HG03354 (cell line): ENCODE measurements at regions not wholly inside any gene's neighbourhood (a gene's known extent, or its start where the extent isn't known, plus 50 kb on each side); places are given as distances from the start of the nearest gene placed in this dataset.

Experiments
- ATAC-seq: cut with Tn5 transposase; IDR thresholded peaks from one replicate; pipeline ENCODE4 v1.9.1; 2021; ENCODE audit warnings: mild to moderate bottlenecking; ENCODE audit not compliant: unreplicated experiment, poor library complexity, severe bottlenecking

- no peak for ATAC-seq
Measured at GRCh38 chr1:5342830-5343229, 649.4 kb downstream of the NPHP4 start.

DNA sequence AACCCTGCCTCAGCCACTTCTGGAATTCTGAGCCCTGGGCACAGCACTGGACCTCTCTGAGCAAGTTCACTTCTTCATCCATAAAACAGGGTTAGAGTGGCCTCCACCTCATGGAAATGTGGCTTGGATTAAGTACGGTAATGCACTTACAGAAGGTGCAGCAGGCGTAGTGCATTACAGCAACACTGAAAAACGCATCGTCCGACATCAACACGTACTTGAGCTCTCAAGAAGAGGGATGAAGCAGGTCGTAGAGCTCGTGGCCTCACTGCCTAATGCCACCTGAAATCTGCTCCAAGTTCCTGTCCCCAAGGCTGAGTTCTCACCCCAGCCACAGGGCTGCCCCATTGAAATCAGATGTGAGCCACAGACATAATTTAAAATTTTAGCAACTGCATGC lies 650.1 kb downstream of the NPHP4 start:
- ATAC-seq, result no peak

GRCh38 chr1:5341471-5341870 lies 650.8 kb downstream of the NPHP4 start:
- no peak for ATAC-seq

DNA sequence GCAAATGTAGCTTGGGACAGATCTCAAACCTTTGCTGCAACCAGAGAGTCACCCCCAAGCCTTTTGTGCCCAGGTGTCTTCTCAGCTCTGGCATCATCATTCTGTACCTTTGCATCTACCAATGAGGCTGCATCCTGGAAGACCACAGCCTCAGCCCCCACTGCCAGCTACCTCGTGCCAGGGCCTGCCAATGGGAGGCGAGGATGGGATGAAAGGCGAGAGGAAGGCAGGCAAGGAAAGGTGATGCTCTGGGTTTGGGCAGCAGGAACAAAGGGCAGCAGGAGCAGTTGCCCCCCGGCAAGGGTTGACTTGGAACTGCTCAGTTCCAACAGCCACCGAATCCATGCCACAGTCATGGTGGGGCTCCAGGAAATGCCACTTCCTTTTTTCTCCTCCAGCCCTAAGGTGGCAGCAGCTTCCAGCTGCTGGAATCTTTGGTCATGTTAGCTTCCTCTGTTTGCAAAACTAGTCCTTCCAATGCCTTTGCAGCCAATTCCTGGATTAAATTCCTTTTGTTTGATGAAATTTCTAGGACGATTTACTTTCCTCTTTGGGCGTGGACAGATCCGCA lies 651.6 kb downstream of the NPHP4 start:
- no peak for ATAC-seq

DNA sequence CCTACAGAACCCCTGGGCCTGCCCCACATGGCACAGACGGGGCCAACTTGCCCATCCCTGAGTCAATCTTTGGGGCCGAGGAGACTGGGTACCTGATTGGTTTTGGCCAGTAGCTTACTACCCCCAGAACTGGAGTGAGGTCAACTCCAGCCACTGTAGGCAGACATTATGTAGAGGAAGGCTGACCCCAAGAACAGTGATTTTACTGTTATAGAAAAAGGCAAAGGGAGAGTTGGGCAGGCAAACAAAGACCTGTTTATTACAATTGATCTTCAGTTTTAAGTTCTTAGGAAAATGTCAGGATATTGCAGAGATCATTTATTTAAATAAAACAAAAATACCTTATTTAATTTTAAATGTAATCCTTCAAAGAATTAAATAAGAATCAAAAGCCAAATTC lies 653.8 kb downstream of the NPHP4 start:
- ATAC-seq, result no peak

DNA sequence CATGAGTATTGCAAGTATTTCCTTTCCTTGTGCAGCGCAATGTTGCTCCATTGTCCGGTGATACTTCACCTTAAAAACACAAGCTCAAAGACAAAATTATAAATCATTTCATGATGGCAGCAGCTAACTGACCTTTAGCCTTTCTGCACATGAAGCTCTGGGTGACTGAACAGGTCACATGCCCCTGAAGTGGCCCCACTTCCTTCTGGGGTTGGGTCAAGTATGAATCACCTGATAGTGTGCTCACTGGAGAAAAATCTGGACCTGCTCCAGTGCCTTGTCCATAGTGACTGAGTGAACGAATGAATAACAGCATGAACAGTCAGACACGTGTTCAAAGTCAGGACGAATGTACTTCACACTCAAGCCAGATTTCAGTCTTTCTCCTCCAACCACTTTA lies 658.9 kb downstream of the NPHP4 start:
- ATAC-seq, result no peak

GRCh38 chr1:5331101-5331500 lies 661.1 kb downstream of the NPHP4 start:
- no peak for ATAC-seq

DNA sequence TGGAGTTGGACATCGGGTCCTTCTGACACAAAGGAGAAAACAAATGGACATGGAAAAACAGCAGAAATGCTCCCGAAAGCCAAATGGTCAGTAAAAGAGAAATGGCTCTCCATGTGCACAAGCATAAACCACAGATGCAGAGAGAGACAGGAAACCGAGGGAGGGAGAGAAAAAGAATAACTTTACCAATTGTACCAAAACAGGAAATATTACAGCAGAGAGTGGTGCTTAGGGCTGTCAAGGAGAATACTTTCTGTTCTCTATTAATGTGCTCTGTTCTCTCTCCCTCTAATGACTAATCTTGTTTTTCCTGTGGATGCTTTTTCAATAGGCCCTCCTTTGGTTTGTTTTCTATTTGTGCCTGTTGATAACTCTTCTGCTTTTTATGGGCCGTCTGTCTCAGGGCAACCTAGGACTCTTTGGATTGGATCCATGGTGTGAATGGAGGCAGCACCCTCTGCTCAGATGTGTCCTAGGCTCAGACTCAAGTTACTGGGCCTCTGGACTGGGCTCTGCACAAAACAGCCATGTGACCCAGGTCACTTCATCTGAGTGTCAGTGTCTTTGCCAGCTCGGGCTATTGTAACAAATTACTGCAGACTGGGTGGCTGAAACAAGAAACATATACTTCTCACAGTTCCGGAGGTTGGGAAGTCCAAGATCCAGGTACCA lies 663.0 kb downstream of the NPHP4 start:
- no peak for ATAC-seq

- ATAC-seq, result no peak
Measured at GRCh38 chr1:5324883-5325282, 667.3 kb downstream of the NPHP4 start.

GRCh38 chr1:5318143-5318816 lies 663.9 kb downstream of the AJAP1 start:
- no peak for ATAC-seq

- ATAC-seq, result no peak
Measured at GRCh38 chr1:5317391-5317790, 663.0 kb downstream of the AJAP1 start.

DNA sequence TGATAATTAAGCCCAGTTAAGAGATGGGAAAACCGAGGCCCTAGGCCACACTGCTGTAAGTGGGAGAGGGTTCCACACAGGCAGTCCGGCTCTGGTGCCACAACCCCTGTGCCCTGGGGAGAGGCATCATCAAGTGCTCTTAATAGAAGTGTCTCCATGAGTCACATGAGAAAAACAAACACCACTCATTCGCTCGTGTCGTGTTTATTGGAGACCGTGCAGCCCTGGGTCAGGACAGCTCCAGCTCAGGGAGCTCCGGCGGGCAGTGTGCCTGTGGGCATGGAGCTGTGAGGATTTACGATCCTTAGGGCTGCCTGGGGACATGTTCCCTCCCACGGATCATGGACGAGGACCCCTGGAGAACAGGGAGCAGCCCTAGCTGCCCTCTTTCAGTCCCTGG lies 658.5 kb downstream of the AJAP1 start:
- no peak for ATAC-seq

GRCh38 chr1:5312293-5312674 lies 657.9 kb downstream of the AJAP1 start:
- no peak for ATAC-seq

- no peak for ATAC-seq
Measured at GRCh38 chr1:5311634-5312292, 657.4 kb downstream of the AJAP1 start.

DNA sequence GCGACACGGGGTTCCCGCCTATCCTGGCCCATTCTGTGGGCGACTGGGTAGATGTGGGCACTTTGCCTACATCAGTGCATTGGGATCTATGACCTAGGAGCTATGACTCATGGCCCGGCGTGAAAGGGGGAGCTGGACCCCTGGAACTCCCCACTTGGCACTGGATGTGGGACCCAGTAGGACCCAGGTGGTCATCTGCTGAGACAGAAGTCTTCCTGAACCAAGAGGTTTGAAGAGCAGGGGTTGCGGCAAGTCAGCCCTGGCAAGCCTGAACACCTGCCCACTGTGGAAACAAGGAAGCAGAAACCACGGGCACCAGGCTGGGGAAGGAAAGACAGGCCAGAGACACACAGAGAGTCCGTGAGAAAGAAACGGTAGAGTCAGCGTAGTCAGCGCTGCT lies 656.7 kb downstream of the AJAP1 start:
- ATAC-seq, result no peak

DNA sequence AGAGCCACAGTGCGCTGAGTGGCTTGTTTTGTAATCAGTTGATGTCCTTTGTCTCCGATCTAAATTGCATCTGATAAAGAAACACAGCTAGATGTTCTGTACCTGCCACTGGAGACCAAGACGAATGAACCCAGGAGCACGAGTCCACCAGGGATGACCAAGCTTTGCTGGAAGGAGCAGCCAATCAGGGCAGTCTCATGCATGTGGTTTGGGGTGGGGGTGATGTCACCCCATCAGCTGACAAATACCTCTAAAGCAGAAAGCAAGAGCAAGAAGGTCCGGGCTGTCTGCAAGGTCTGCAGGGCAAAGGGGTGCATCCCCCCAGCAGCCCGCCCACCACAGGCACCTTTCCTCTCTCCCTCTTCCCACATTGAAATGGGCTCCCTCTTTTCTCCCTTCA lies 653.8 kb downstream of the AJAP1 start:
- no peak for ATAC-seq

- ATAC-seq, result no peak
Measured at GRCh38 chr1:5304702-5305101, 650.3 kb downstream of the AJAP1 start.

DNA sequence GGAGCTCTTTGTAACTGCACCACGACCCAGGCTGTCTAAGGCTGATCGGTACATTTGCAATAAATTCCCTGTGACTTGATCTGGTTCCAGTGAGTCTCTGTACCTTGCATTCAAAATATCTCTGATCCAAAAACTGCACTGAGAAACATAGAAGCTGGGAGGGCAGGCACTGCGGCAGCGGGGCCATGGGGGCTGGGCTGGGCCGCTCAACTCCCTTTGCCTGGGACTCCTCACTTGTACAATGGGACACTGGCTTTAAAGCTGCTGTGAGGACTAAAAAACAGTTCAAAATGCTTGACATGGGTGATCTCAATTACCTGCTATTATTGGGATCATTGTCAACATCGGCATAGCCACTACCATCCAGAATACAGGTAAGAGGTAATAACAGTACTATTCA lies 644.0 kb downstream of the AJAP1 start:
- ATAC-seq, result no peak

GRCh38 chr1:5297886-5298239 lies 643.5 kb downstream of the AJAP1 start:
- no peak for ATAC-seq

GRCh38 chr1:5297180-5297885 lies 642.9 kb downstream of the AJAP1 start:
- no peak for ATAC-seq
